NCI-H1436 (cell line): ENCODE measurements at regions not wholly inside any gene's neighbourhood (a gene's known extent, or its start where the extent isn't known, plus 50 kb on each side); places are given as distances from the start of the nearest gene placed in this dataset.

Experiments
- DNase-seq: peaks from one replicate; lab custom pipeline; 2025; lab: John Stamatoyannopoulos, UW

GRCh38 chr1:75984781-75985180, 52.6 kb upstream of the ASB17 start:
- DNase-seq: no peak

GRCh38 chr1:75985827-75986226, 53.6 kb upstream of the ASB17 start:
- DNase-seq: no peak

GRCh38 chr1:75986478-75986877, 54.3 kb upstream of the ASB17 start:
- no peak for DNase-seq

GRCh38 chr1:75989121-75989520, 56.9 kb upstream of the ASB17 start:
- no peak for DNase-seq

GRCh38 chr1:75990686-75991085, 58.5 kb upstream of the ASB17 start:
- DNase-seq: no peak

- DNase-seq: peak; percentile 86
Measured at GRCh38 chr1:75991497-75992114, 59.4 kb upstream of the ASB17 start.

GRCh38 chr1:75992312-75992711, 60.1 kb upstream of the ASB17 start:
- no peak for DNase-seq

GRCh38 chr1:75993661-75994060, 61.5 kb upstream of the ASB17 start:
- no peak for DNase-seq

- no peak for DNase-seq
Measured at GRCh38 chr1:75996196-75996595, 64.0 kb upstream of the ASB17 start.

- no peak for DNase-seq
Measured at GRCh38 chr1:75999034-75999433, 66.8 kb upstream of the ASB17 start.

- DNase-seq: no peak
Measured at GRCh38 chr1:76003946-76004345, 70.6 kb upstream of the ST6GALNAC3 start.

- DNase-seq: no peak
Measured at GRCh38 chr1:76005765-76006164, 68.8 kb upstream of the ST6GALNAC3 start.

- no peak for DNase-seq
Measured at GRCh38 chr1:76006234-76006633, 68.3 kb upstream of the ST6GALNAC3 start.

GRCh38 chr1:76010802-76011201, 63.7 kb upstream of the ST6GALNAC3 start:
- DNase-seq: no peak

GRCh38 chr1:76012341-76013205, 62.0 kb upstream of the ST6GALNAC3 start:
- DNase-seq: no peak

GRCh38 chr1:76013206-76013581, 61.4 kb upstream of the ST6GALNAC3 start:
- DNase-seq: no peak

GRCh38 chr1:76015478-76016103, 59.0 kb upstream of the ST6GALNAC3 start:
- DNase-seq: no peak

GRCh38 chr1:76018045-76018444, 56.5 kb upstream of the ST6GALNAC3 start:
- no peak for DNase-seq

GRCh38 chr1:76021846-76022245, 52.7 kb upstream of the ST6GALNAC3 start:
- no peak for DNase-seq

GRCh38 chr1:76023669-76024435, 50.7 kb upstream of the ST6GALNAC3 start:
- DNase-seq: no peak
